Stimulated activated CD4-positive, alpha-beta T cell treated with anti-CD3 and anti-CD28 coated beads, Interleukin-12 subunit alpha, Interleukin-12 subunit beta, amount 100 ng/mL, for 24 hours (primary cell): ENCODE measurements at regions not wholly inside any gene's neighbourhood (a gene's known extent, or its start where the extent isn't known, plus 50 kb on each side); places are given as distances from the start of the nearest gene placed in this dataset.

Experiments
- DNase-seq, 2 experiments: peaks; one replicate each; pipeline ENCODE4 v3.0.0-alpha.2; 2020; ENCODE audit warnings: low read depth in 2 of 2

DNA sequence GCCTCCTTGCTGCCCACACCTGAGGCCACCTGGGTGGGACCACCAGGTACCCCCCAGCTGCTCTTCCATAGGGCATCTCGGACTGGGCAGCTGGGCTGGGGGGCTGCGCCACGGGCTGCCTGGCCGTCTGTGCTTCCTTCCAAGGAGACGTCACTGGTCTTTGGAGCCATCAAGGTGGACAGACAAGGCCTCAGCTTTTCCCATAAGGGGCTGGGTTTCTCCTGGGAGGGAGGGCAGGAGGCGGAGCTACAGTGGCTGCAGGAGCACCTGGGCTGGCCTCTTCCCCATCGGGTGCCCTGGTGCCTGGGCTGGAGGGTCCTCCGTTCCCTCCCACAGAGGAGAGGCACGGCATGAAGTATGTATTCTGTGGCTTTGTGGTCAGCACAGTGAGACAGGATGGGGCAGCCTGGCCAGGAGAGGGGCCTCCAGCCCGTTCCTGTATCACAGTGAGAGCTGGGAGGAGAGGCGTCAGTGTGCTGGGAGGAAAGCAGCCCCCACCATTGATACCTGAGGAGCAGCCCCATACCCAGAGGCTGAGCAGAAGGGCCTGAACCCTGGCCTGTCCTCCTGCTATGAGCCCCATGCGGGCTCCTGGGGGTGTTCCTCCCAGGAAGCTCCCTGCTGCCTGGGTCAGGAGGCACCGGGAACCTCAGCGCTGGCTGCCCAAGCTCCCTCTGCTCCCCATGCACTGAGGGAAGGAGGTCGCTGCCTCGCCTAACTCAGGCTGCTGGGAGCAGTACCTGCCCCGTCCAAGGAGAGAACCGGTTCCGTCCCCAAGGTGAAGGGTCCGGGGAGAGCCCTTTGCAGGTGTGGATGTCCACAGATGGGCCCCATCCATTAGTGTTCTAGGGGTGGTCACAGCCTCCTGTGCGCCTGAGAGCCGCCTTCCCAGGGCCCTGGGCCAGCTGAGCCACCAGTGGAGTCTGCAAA, 1075.0 kb downstream of the BRD1 start:
- no peak for DNase-seq

GRCh38 chr22:48751539-48752437, 1075.9 kb downstream of the BRD1 start:
- DNase-seq, result no peak

- no peak for DNase-seq
Measured at GRCh38 chr22:48750826-48751440, 1076.7 kb downstream of the BRD1 start.

- DNase-seq, result no peak
Measured at GRCh38 chr22:48750282-48750681, 1077.4 kb downstream of the BRD1 start.

DNA sequence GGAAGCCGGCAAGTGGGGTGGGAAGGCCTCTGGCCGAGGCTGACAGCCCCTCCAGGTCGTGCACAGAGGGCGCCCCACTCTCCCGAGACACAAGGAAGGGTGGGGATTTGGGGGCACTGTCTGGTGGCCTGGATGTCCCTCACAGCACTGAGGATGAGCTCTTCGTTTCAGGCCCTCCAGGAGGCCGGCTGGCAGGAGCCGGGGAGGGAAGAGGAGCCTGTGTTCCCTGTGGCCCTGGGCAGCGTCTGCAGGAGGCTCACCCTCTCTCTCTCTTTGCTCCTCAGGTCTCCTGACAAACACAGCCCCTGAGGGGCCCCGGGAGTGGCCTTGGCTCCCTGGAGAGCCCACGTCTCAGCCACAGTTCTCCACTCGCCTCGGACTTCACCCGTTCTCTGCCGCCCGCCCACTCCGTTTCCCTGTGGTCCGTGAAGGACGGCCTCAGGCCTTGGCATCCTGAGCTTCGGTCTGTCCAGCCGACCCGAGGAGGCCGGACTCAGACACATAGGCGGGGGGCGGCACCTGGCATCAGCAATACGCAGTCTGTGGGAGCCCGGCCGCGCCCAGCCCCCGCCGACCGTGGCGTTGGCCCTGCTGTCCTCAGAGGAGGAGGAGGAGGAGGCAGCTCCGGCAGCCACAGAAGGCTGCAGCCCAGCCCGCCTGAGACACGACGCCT, 1078.0 kb downstream of the BRD1 start:
- no peak for DNase-seq

DNA sequence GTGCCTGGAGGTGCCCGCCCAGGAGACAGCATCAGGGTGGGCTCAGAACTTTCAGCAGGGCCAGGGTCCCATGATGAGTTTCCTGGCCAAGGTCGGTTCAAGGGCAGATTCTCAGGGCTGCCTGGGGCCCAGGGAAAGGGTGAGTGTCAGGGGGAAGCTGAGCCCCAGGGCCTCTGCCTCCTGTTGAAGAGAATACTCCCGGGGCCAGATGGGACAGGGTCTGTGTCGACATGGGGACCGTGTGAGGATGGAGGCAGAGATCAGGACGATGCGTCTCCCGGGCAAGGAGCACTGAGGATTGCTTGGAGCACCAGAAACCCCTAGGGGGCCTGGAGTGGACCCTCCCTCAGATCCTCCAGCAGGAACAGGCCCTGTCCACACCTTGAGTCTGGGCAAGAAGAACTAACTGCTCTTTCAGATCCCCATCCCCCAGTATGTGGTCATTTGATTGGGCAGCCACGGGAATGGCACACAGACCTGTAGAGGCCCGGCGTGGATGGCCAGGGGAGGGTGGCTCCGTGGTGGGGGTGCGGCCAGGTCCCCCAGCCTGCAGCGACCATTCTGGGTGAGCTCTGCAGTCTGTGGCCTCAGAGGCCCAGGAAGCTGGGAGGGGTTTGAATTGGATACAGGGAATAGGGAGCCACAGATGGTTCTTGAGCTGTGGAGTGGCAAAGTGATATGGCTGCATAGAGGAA, 1078.7 kb downstream of the BRD1 start:
- no peak for DNase-seq

DNA sequence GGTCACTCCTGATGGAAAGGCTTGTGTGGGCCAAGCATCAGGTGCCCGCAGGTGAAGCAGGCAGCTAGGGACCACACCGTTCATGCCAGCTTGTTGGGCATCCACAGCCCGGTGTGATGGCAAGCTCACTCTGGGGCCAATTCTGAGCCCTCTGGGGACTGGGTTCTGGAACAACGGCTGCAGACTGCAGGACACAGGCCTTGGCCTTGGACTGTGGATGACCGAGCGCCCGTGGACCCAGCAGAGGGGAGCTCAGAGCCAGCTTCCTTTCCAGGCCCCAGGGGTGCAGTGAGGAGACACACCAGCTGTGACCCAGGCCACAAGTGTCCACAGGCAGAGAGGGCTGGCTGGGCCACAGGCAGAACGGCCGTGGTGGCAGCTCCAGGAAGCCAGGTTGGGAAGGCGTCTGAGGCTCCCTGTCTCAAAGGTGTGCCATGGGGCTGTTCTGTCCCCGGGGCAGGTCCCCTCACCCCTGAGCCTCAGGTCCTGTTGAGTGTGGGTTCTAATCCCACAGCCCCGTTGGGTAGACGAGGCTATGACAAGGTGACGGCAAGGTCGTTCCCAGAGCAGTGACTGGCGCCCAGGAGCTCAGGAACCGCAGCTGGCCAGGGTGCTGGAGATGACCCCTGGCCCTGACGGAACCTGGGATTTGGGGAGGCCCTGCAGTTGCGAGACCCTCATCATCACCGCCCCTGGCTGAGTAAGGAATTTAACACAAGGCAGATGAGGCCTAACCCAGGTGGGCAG, 1079.4 kb downstream of the BRD1 start:
- DNase-seq, result no peak

DNA sequence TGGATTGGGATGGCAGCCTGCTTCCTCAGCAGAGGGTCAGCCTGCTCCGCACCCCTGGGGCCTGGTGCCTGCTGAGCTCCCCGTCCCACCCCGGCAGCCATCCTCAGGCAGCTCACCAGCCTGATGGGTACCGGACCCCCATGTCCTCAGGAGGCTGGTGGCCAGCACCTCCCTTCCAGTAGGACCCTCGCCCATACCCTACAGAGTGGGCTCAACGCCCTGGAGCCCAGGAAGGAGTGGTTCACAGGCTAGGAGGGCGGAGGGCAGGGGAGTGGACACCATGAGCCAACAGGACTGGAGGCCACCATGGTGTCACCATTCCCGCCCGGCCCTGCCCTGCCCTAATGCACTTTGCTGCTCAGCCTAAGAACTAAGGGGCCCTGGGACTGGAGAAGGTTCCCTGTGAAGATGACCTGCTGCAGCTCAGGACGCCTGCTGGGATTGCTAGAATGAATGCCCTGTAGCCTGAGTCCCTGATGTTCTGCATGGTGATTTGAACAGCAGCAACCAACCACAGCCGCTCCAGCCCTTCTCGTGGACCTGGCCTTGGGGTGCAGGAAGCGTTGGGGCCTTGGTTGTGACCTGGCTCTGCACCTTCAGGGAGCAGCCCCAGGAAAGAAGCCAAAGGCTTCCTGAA, 1080.8 kb downstream of the BRD1 start:
- DNase-seq, result no peak

- DNase-seq, result no peak
Measured at GRCh38 chr22:48745842-48746788, 1081.6 kb downstream of the BRD1 start.

GRCh38 chr22:48744967-48745841, 1082.5 kb downstream of the BRD1 start:
- DNase-seq, result no peak

- DNase-seq, result no peak
Measured at GRCh38 chr22:48744283-48744641, 1083.4 kb downstream of the BRD1 start.

- DNase-seq, result no peak
Measured at GRCh38 chr22:48743601-48744282, 1083.9 kb downstream of the BRD1 start.

GRCh38 chr22:48742556-48743343, 1084.9 kb downstream of the BRD1 start:
- no peak for DNase-seq

GRCh38 chr22:48742191-48742555, 1085.5 kb downstream of the BRD1 start:
- no peak for DNase-seq

GRCh38 chr22:48741540-48741939, 1086.1 kb downstream of the BRD1 start:
- DNase-seq, result no peak

DNA sequence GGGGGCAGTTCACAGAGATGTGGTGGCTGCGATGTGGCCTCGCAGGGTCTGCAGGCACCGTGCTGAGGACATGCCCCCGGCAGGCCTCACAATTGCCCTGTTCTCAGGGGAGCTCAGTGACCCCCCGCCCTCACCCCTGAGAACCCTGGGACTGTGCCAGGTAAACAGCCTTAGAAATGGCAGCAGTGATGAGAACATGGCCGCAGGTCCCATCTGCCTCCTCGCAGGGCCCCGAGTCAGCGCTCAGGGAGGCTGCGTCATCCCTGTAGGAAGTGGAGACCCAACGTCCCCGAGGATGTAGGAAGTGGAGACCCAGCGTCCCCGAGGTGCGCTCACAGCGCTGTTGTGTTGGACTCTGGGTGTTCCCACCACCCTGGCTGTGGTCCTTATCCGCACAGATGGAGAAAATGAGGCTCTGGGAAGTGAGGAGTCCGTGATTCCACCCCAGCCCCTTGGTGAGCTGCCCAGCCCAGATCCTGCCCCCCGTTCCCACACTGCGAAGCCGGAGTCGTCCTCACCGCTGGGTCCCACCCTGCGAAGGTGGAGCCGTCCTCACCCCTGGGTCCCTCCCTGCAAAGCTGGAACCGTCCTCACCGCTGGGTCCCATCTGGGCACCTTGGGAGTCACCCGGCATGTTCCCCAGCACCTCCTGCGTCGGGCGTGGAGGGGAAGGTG, 1086.8 kb downstream of the BRD1 start:
- no peak for DNase-seq
